Vagina (tissue), 2 donors: ENCODE measurements at regions not wholly inside any gene's neighbourhood (a gene's known extent, or its start where the extent isn't known, plus 50 kb on each side); places are given as distances from the start of the nearest gene placed in this dataset.

Experiments used
- CTCF ChIP-seq, 3 experiments: fragments of 450-650 bp in 2 of 3; fragments of 200-600 bp in 1 of 3; sonication (generic) in 1 of 3; IDR thresholded peaks; one replicate each; pipeline ENCODE4 v1.5.1; 2017 to 2019; ENCODE audit warnings: antibody characterized with exemption in 3 of 3, mild to moderate bottlenecking in 2 of 3, moderate library complexity in 2 of 3
- POLR2AphosphoS5 ChIP-seq, 2 donors: sonication (generic); formaldehyde crosslinking; IDR thresholded peaks; one replicate each; pipeline ENCODE4 v1.9.0; 2017; ENCODE audit warnings: antibody characterized with exemption in 2 of 2, mild to moderate bottlenecking in 2 of 2, low read depth in 1 of 2; ENCODE audit not compliant: insufficient read depth in 1 of 2

- TF ChIP-seq CTCF (IDR thresholded peaks at IDR 0.05) (no peak), POLR2AphosphoS5 (IDR thresholded peaks at IDR 0.05; ENCODE audit: insufficient read depth in 1 of 2, low read depth in 1 of 2) (no peak)
Observed at GRCh38 chr13:107743100-107743499, 472.2 kb downstream of the LIG4 start.
